Liver (tissue), 8 donors: ENCODE measurements at regions not wholly inside any gene's neighbourhood (a gene's known extent, or its start where the extent isn't known, plus 50 kb on each side); places are given as distances from the start of the nearest gene placed in this dataset.

Source experiments
- DNase-seq: peaks from one replicate; pipeline ENCODE4 v3.0.0-alpha.2; 2017; ENCODE audit warnings: low spot score
- H3K27ac ChIP-seq, 2 donors: one replicate each; pipeline ENCODE4 v1.7.0; 2013; ENCODE audit warnings: inconsistent platforms in 2 of 2, low read length in 2 of 2, control low read depth in 1 of 2, low read depth in 1 of 2, mild to moderate bottlenecking in 1 of 2
- H3K27me3 ChIP-seq, 4 donors: one replicate each; pipeline versions ENCODE4 v1.6.1 to v1.7.0; 2013; ENCODE audit warnings: low read length in 3 of 4, inconsistent platforms in 1 of 4, mild to moderate bottlenecking in 1 of 4, moderate library complexity in 1 of 4; ENCODE audit not compliant: control insufficient read depth in 4 of 4, insufficient read depth in 4 of 4
- H3K36me3 ChIP-seq, 4 donors: one replicate each; pipeline versions ENCODE4 v1.6.1 to v1.7.0; 2013; ENCODE audit warnings: low read length in 3 of 4, mild to moderate bottlenecking in 3 of 4, low read depth in 1 of 4, moderate library complexity in 1 of 4; ENCODE audit not compliant: control insufficient read depth in 4 of 4, insufficient read depth in 3 of 4
- H3K4me1 ChIP-seq, 4 donors: one replicate each; pipeline versions ENCODE4 v1.6.1 to v1.7.0; 2013; ENCODE audit warnings: low read length in 3 of 4, mild to moderate bottlenecking in 3 of 4, moderate library complexity in 1 of 4; ENCODE audit not compliant: control insufficient read depth in 4 of 4, insufficient read depth in 4 of 4
- H3K4me3 ChIP-seq, 3 donors: one replicate each; pipeline versions ENCODE4 v1.6.1 to v1.7.0; 2013; ENCODE audit warnings: low read length in 3 of 3, control low read depth in 1 of 3, low read depth in 1 of 3, mild to moderate bottlenecking in 1 of 3
- H3K9ac ChIP-seq, 2 donors: one replicate each; pipeline ENCODE4 v1.7.0; 2013; ENCODE audit warnings: low read length in 2 of 2, mild to moderate bottlenecking in 2 of 2, moderate library complexity in 2 of 2, control low read depth in 1 of 2, low read depth in 1 of 2
- H3K9me3 ChIP-seq, 4 donors: one replicate each; pipeline versions ENCODE4 v1.6.1 to v1.7.0; 2013; ENCODE audit warnings: low read length in 3 of 4; ENCODE audit not compliant: control insufficient read depth in 4 of 4
- ATF3 ChIP-seq: IDR thresholded peaks from 2 replicates; pipeline ENCODE4 v1.6.1; 2016; ENCODE audit warnings: antibody characterized with exemption
- EGR1 ChIP-seq, 2 donors: IDR thresholded peaks; 2 replicates each; pipeline ENCODE4 v1.6.1; 2016 to 2018; ENCODE audit warnings: antibody characterized with exemption in 2 of 2, low read depth in 2 of 2
- FOXA1 ChIP-seq: IDR thresholded peaks from 2 replicates; pipeline ENCODE4 v1.6.1; 2016; ENCODE audit warnings: antibody characterized with exemption
- FOXA2 ChIP-seq: IDR thresholded peaks from 2 replicates; pipeline ENCODE4 v1.6.1; 2016; ENCODE audit warnings: antibody characterized with exemption
- GABPA ChIP-seq, 2 donors: IDR thresholded peaks in 1 of 2; conservative IDR thresholded peaks in 1 of 2; 2 replicates each; pipeline ENCODE4 v1.6.1; 2016; ENCODE audit warnings: antibody characterized with exemption in 2 of 2, mild to moderate bottlenecking in 1 of 2, moderate library complexity in 1 of 2
- HNF4G ChIP-seq: IDR thresholded peaks from 2 replicates; pipeline ENCODE4 v1.6.1; 2016; ENCODE audit warnings: antibody characterized with exemption
- RAD21 ChIP-seq, 2 donors: IDR thresholded peaks; 2 replicates each; pipeline ENCODE4 v1.6.1; 2016; ENCODE audit warnings: antibody characterized with exemption in 2 of 2, mild to moderate bottlenecking in 2 of 2
- REST ChIP-seq: IDR thresholded peaks from 2 replicates; pipeline ENCODE4 v1.6.1; 2016; ENCODE audit warnings: antibody characterized with exemption, mild to moderate bottlenecking
- RXRA ChIP-seq, 2 donors: IDR thresholded peaks; 2 replicates each; pipeline ENCODE4 v1.6.1; 2017 to 2018; ENCODE audit warnings: antibody characterized with exemption in 2 of 2, mild to moderate bottlenecking in 1 of 2
- SP1 ChIP-seq: IDR thresholded peaks from 2 replicates; pipeline ENCODE4 v1.6.1; 2018; ENCODE audit warnings: antibody characterized with exemption, mild to moderate bottlenecking
- TAF1 ChIP-seq: conservative IDR thresholded peaks from 2 replicates; pipeline ENCODE4 v1.6.1; 2016; ENCODE audit warnings: antibody characterized with exemption, mild to moderate bottlenecking
- YY1 ChIP-seq: IDR thresholded peaks from 2 replicates; pipeline ENCODE4 v1.6.1; 2016; ENCODE audit warnings: antibody characterized with exemption, mild to moderate bottlenecking
- ZBTB33 ChIP-seq: IDR thresholded peaks from 2 replicates; pipeline ENCODE4 v1.6.1; 2016; ENCODE audit warnings: antibody characterized with exemption
- WGBS: extraction: QIAGEN DNeasy Blood & Tissue Kit; methylation state at CpG from one replicate; pipeline ENCODE4 v1.1.7; 2013; 5-methylcytosine and 5-hydroxymethylcytosine counted together
- TF ChIP-seq, protein P1 (sequence below): fragments of 150-350 bp; IDR thresholded peaks from 2 replicates; pipeline ENCODE4 v1.5.1; 2017; ENCODE audit warnings: improper control_type of control experiment, low read depth, low read length; ENCODE audit not compliant: missing input control
- TF ChIP-seq, protein P2 (sequence below): IDR thresholded peaks from 2 replicates; pipeline ENCODE4 v1.6.1; 2016; ENCODE audit warnings: antibody characterized with exemption
- donor health status: healthy.
- donor health status: healthy.
- donor health status: healthy.
- donor health status: healthy.
- donor health status: healthy.

DNA sequence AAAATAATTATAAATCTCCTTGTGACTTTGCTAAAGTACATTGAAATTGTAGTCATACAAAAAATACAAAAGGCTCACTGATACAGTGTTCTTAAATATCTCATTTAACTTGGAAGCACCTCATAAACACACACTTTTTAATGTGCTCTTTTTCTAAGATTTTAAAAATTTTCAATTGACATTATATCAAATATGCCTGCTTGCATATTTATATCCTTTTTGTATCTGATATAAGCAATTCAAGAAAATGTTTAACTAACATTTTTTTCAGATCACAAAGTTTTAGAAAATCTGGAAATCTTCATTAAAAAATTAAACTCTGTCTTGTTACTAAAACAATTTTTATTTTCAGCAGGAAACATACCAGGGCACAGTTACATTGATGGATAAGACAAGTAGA is 661.5 kb downstream of the REEP3 start:
- no peaks in the 10 kb centered on the region for H3K36me3 ChIP-seq
- H3K4me3 ChIP-seq = no peak overlapping the region
- H3K27me3 ChIP-seq = no peaks in the 10 kb centered on the region
- H3K9me3 ChIP-seq = no peaks in the 10 kb centered on the region
- no peak overlapping the region for H3K9ac ChIP-seq
- H3K27ac ChIP-seq = no peak overlapping the region
- H3K4me1 ChIP-seq = no peaks in the 10 kb centered on the region
- DNase-seq = no peak
- TF ChIP-seq ZBTB33 (no peak), HNF4G (no peak), FOXA2 (no peak), YY1 (no peak), EGR1 (IDR thresholded peaks at IDR 0.05; ENCODE audit: low read depth in 2 of 2) (no peak), SP1 (no peak), ATF3 (no peak), TAF1 (no peak), REST (no peak), GABPA (IDR thresholded peaks at IDR 0.05 in 1 of 2, conservative IDR thresholded peaks at IDR 0.05 in 1 of 2) (no peak), FOXA1 (no peak), RAD21 (IDR thresholded peaks at IDR 0.05) (no peak)
- TF ChIP-seq, protein P1, sequence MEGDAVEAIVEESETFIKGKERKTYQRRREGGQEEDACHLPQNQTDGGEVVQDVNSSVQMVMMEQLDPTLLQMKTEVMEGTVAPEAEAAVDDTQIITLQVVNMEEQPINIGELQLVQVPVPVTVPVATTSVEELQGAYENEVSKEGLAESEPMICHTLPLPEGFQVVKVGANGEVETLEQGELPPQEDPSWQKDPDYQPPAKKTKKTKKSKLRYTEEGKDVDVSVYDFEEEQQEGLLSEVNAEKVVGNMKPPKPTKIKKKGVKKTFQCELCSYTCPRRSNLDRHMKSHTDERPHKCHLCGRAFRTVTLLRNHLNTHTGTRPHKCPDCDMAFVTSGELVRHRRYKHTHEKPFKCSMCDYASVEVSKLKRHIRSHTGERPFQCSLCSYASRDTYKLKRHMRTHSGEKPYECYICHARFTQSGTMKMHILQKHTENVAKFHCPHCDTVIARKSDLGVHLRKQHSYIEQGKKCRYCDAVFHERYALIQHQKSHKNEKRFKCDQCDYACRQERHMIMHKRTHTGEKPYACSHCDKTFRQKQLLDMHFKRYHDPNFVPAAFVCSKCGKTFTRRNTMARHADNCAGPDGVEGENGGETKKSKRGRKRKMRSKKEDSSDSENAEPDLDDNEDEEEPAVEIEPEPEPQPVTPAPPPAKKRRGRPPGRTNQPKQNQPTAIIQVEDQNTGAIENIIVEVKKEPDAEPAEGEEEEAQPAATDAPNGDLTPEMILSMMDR = no peak

GRCh38 chr10:64191286-64191685 is 670.1 kb downstream of the REEP3 start:
- 84% methylated on average over 3 of the region's 3 CpGs for WGBS
- Histone ChIP-seq H3K36me3 (no peaks in the 10 kb centered on the region), H3K4me3 (no peak overlapping the region), H3K9ac (no peak overlapping the region), H3K4me1 (no peaks in the 10 kb centered on the region), H3K27ac (no peak overlapping the region), H3K27me3 (no peaks in the 10 kb centered on the region), H3K9me3 (no peaks in the 10 kb centered on the region)
- no peak for DNase-seq
- no peak for TF ChIP-seq RAD21 (IDR thresholded peaks at IDR 0.05)
- no peak for TF ChIP-seq HNF4G
- TF ChIP-seq, protein P1 = no peak
- no peak for TF ChIP-seq YY1
- TF ChIP-seq, protein P2, sequence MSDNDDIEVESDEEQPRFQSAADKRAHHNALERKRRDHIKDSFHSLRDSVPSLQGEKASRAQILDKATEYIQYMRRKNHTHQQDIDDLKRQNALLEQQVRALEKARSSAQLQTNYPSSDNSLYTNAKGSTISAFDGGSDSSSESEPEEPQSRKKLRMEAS = no peak
- TF ChIP-seq FOXA1 = no peak
- TF ChIP-seq EGR1 (IDR thresholded peaks at IDR 0.05; ENCODE audit: low read depth in 2 of 2) = no peak
- no peak for TF ChIP-seq REST
- no peak for TF ChIP-seq TAF1
- no peak for TF ChIP-seq RXRA (IDR thresholded peaks at IDR 0.05)
- no peak for TF ChIP-seq SP1
- TF ChIP-seq FOXA2 = no peak
